ENCODE measurements at regions not wholly inside any gene's neighbourhood (a gene's known extent, or its start where the extent isn't known, plus 50 kb on each side); places are given as distances from the start of the nearest gene placed in this dataset.

DNA sequence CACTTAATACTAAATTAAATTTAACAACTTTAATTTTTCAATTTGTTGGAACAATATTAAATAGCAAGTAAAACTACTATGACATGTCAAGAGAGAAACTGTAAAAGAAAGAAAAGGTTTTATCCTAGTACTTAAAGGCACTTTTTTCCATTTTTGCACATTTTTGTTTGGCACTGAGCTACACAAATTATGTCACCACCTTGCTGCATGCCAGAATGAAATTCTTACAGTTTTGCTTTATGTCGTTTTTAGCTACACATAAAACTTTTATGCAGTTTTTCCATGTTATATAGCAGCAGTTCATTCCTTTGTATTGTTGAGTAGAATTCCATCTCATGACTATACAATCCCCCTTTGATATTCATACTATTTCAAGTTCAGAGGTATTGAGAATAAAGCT lies 99.1 kb upstream of the RXFP1 start:
- Histone ChIP-seq H3K9ac (ENCODE audit: low read length in 3 of 3) (no peak overlapping the region), H3K4me1 (ENCODE audit: control insufficient read depth in 2 of 3, insufficient read depth in 2 of 3, low read depth in 1 of 3, low read length in 3 of 3) (no peaks in the 10 kb centered on the region), H3K27me3 (ENCODE audit: control insufficient read depth, insufficient read depth, low read length) (no peaks in the 10 kb centered on the region), H3K9me3 (ENCODE audit: control insufficient read depth in 2 of 3, insufficient read depth in 1 of 3, low read length in 3 of 3) (peaks cover 0 to 2% (median 0%) of the 10 kb centered on the region in 3 donors), H3K27ac (ENCODE audit: low read depth in 2 of 2, low read length in 2 of 2) (no peak overlapping the region), H3K4me3 (ENCODE audit: low read length in 3 of 3) (no peak overlapping the region), H3K36me3 (ENCODE audit: control insufficient read depth in 2 of 3, insufficient read depth in 3 of 3, low read length in 3 of 3) (no peaks in the 10 kb centered on the region)
- TF ChIP-seq CTCF (IDR thresholded peaks at IDR 0.05; ENCODE audit: borderline replicate concordance, extremely low read depth, insufficient read depth) = no peak
- intact Hi-C loops (cut with DNase I) = no loop called here
- no peak for FAIRE-seq
- DNase-seq = no peak

- no peak for TF ChIP-seq CTCF (IDR thresholded peaks at IDR 0.05; ENCODE audit: borderline replicate concordance, extremely low read depth, insufficient read depth)
- Histone ChIP-seq H3K9me3 (ENCODE audit: control insufficient read depth in 2 of 3, insufficient read depth in 1 of 3, low read length in 3 of 3) (peaks cover 0 to 2% (median 0%) of the 10 kb centered on the region in 3 donors), H3K9ac (ENCODE audit: low read length in 3 of 3) (no peak overlapping the region), H3K27ac (ENCODE audit: low read depth in 2 of 2, low read length in 2 of 2) (no peak overlapping the region), H3K36me3 (ENCODE audit: control insufficient read depth in 2 of 3, insufficient read depth in 3 of 3, low read length in 3 of 3) (no peaks in the 10 kb centered on the region), H3K4me1 (ENCODE audit: control insufficient read depth in 2 of 3, insufficient read depth in 2 of 3, low read depth in 1 of 3, low read length in 3 of 3) (no peaks in the 10 kb centered on the region), H3K27me3 (ENCODE audit: control insufficient read depth, insufficient read depth, low read length) (no peaks in the 10 kb centered on the region), H3K4me3 (ENCODE audit: low read length in 3 of 3) (no peak overlapping the region)
- intact Hi-C loops (cut with DNase I) = no loop called here
- DNase-seq = no peak
- FAIRE-seq = no peak
Measured at GRCh38 chr4:158428242-158428641, 93.4 kb upstream of the RXFP1 start.

- intact Hi-C loops (cut with DNase I) = no loop called here
- no peak for TF ChIP-seq CTCF (IDR thresholded peaks at IDR 0.05; ENCODE audit: borderline replicate concordance, extremely low read depth, insufficient read depth)
- Histone ChIP-seq H3K9me3 (ENCODE audit: control insufficient read depth in 2 of 3, insufficient read depth in 1 of 3, low read length in 3 of 3) (no peaks in the 10 kb centered on the region), H3K27me3 (ENCODE audit: control insufficient read depth, insufficient read depth, low read length) (no peaks in the 10 kb centered on the region), H3K4me1 (ENCODE audit: control insufficient read depth in 2 of 3, insufficient read depth in 2 of 3, low read depth in 1 of 3, low read length in 3 of 3) (no peaks in the 10 kb centered on the region), H3K4me3 (ENCODE audit: low read length in 3 of 3) (no peak overlapping the region), H3K36me3 (ENCODE audit: control insufficient read depth in 2 of 3, insufficient read depth in 3 of 3, low read length in 3 of 3) (no peaks in the 10 kb centered on the region), H3K27ac (ENCODE audit: low read depth in 2 of 2, low read length in 2 of 2) (no peak overlapping the region), H3K9ac (ENCODE audit: low read length in 3 of 3) (no peak overlapping the region)
- DNase-seq (no peak), FAIRE-seq (no peak)
Measured at GRCh38 chr4:158442736-158443135, 78.9 kb upstream of the RXFP1 start.

DNA sequence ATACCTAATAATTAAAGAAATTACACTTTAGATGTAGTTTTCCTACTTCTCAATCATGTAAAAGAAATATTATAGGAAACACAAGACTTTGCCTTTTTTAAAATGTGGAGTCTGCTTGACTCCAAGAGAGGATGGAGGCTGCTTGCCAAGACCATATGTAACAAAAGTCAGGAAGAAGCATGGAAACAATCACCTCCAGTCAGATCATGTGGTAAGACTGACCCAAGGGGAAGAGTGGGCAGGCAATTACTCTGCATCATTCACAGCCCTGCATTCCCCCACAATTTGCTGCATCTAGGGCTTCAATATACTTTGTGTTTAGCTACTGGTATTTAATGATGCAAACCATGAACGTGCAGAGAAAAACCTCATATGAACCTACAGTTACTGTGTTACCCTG lies 78.0 kb upstream of the RXFP1 start:
- DNase-seq = no peak
- no peak for FAIRE-seq
- intact Hi-C loops (cut with DNase I) = no loop called here
- Histone ChIP-seq H3K4me1 (ENCODE audit: control insufficient read depth in 2 of 3, insufficient read depth in 2 of 3, low read depth in 1 of 3, low read length in 3 of 3) (no peaks in the 10 kb centered on the region), H3K9me3 (ENCODE audit: control insufficient read depth in 2 of 3, insufficient read depth in 1 of 3, low read length in 3 of 3) (no peaks in the 10 kb centered on the region), H3K4me3 (ENCODE audit: low read length in 3 of 3) (no peak overlapping the region), H3K27me3 (ENCODE audit: control insufficient read depth, insufficient read depth, low read length) (no peaks in the 10 kb centered on the region), H3K36me3 (ENCODE audit: control insufficient read depth in 2 of 3, insufficient read depth in 3 of 3, low read length in 3 of 3) (no peaks in the 10 kb centered on the region), H3K9ac (ENCODE audit: low read length in 3 of 3) (no peak overlapping the region), H3K27ac (ENCODE audit: low read depth in 2 of 2, low read length in 2 of 2) (no peak overlapping the region)
- TF ChIP-seq CTCF (IDR thresholded peaks at IDR 0.05; ENCODE audit: borderline replicate concordance, extremely low read depth, insufficient read depth) = no peak

All from kidney (tissue), 13 donors.